ENCODE measurements at regions not wholly inside any gene's neighbourhood (a gene's known extent, or its start where the extent isn't known, plus 50 kb on each side); places are given as distances from the start of the nearest gene placed in this dataset.

- DNase-seq: no peak
Observed at GRCh38 chr13:99125326-99125915, 75.2 kb upstream of the UBAC2 start.

GRCh38 chr13:99126821-99127220 is 73.8 kb upstream of the UBAC2 start:
- DNase-seq: no peak

GRCh38 chr13:99129050-99129449 is 71.6 kb upstream of the UBAC2 start:
- no peak for DNase-seq

GRCh38 chr13:99129951-99130350 is 70.7 kb upstream of the UBAC2 start:
- no peak for DNase-seq

GRCh38 chr13:99131410-99131809 is 69.2 kb upstream of the UBAC2 start:
- DNase-seq: no peak

GRCh38 chr13:99132295-99132835 is 68.3 kb upstream of the UBAC2 start:
- DNase-seq: no peak

GRCh38 chr13:99133230-99133629 is 67.4 kb upstream of the UBAC2 start:
- DNase-seq: no peak

- no peak for DNase-seq
Observed at GRCh38 chr13:99133848-99134247, 66.8 kb upstream of the UBAC2 start.

GRCh38 chr13:99135591-99135990 is 65.1 kb upstream of the UBAC2 start:
- no peak for DNase-seq

- no peak for DNase-seq
Observed at GRCh38 chr13:99136427-99136954, 64.2 kb upstream of the UBAC2 start.

GRCh38 chr13:99140831-99141230 is 59.8 kb upstream of the UBAC2 start:
- no peak for DNase-seq

- no peak for DNase-seq
Observed at GRCh38 chr13:99143904-99144303, 56.8 kb upstream of the UBAC2 start.

- DNase-seq: no peak
Observed at GRCh38 chr13:99144306-99144705, 56.3 kb upstream of the UBAC2 start.

GRCh38 chr13:99145461-99145860 is 55.2 kb upstream of the UBAC2 start:
- DNase-seq: no peak

GRCh38 chr13:99150575-99151361 is 49.9 kb upstream of the UBAC2 start:
- no peak for DNase-seq
